Cardiac fibroblast (primary cell): ENCODE measurements at regions not wholly inside any gene's neighbourhood (a gene's known extent, or its start where the extent isn't known, plus 50 kb on each side); places are given as distances from the start of the nearest gene placed in this dataset.
A peak's percentile ranks its signal among the peaks of the same experiment; 100 is the strongest.

Experiments
- DNase-seq, 2 donors: peaks; one replicate each; pipeline versions ENCODE4 v3.0.0 to v3.0.0-alpha.2; 2010; ENCODE audit warnings: low read depth in 2 of 2
- H3K4me3 ChIP-seq, 2 donors: replicated peaks in 1 of 2; 1 replicate in 1 of 2; 2 replicates in 1 of 2; pipeline ENCODE4 v1.5.1; 2011; ENCODE audit warnings: low read depth in 2 of 2, low read length in 2 of 2, mild to moderate bottlenecking in 2 of 2, moderate library complexity in 1 of 2
- CTCF ChIP-seq: IDR thresholded peaks from one replicate; pipeline ENCODE4 v1.5.1; 2011; ENCODE audit warnings: low read depth, mild to moderate bottlenecking, low read length, inconsistent platforms

- TF ChIP-seq CTCF = no peak
- H3K4me3 ChIP-seq = no peak overlapping the region
- DNase-seq = no peak
Measured at GRCh38 chr4:3661989-3662388, 104.2 kb upstream of the ADRA2C start.

- no peak overlapping the region for H3K4me3 ChIP-seq
- DNase-seq = no peak
- no peak for TF ChIP-seq CTCF
Measured at GRCh38 chr4:3660928-3661515, 105.2 kb upstream of the ADRA2C start.

- no peak for TF ChIP-seq CTCF
Measured at GRCh38 chr4:3660086-3660927, 105.9 kb upstream of the ADRA2C start.

GRCh38 chr4:3659131-3659530 lies 107.1 kb upstream of the ADRA2C start:
- DNase-seq = no peak
- no peak overlapping the region for H3K4me3 ChIP-seq
- no peak for TF ChIP-seq CTCF

More at GRCh38 chr4:3660086-3660927, 105.9 kb upstream of the ADRA2C start:
- no peak for DNase-seq
- H3K4me3 ChIP-seq = no peak overlapping the region

- no peak for DNase-seq
- TF ChIP-seq CTCF = no peak
Measured at GRCh38 chr4:3658530-3658913, 107.7 kb upstream of the ADRA2C start.

GRCh38 chr4:3657902-3658529 lies 108.2 kb upstream of the ADRA2C start:
- DNase-seq = peak; percentile 67 to 89
- no peak for TF ChIP-seq CTCF

More at GRCh38 chr4:3658530-3658913, 107.7 kb upstream of the ADRA2C start:
- H3K4me3 ChIP-seq = no peak overlapping the region

More at GRCh38 chr4:3657902-3658529, 108.2 kb upstream of the ADRA2C start:
- H3K4me3 ChIP-seq = no peak overlapping the region
